ENCODE measurements at regions not wholly inside any gene's neighbourhood (a gene's known extent, or its start where the extent isn't known, plus 50 kb on each side); places are given as distances from the start of the nearest gene placed in this dataset.

DNA sequence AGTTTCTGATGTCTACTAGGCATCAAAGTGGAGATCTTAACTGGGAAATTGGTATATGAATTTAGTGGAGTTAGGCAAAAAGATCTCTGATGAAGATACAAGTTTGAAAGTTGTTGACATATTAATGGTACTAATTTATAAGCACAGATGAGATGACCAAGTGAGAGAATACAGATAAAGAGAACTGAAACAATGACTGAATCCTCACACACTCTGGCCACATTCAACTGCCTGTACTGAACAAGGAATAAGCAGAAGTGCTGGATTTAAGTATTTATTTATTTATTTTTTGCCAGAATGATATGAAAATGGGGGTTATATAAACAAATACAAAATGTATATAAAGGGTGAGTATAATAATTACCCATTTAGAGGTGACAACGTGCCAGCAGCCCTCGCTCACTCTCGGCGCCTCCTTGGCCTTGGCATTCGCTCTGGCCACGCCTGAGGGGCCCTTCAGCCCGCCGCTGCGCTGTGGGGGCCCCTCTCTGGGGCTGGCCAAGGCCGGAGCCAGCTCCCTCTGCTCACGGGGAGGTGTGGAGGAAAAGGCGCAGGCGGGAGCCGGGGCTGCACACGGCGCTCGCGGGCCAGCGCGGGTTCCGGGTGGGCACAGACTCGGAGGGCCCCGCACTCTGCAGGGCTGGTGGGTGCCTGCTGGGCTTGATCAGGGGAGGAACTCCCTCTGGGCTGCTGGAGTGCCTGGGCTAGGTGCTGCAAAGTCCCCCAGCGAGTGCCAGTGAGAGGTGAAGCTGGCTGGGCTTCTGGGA, 1363.9 kb upstream of the CRIM1 start:
- TF ChIP-seq, protein P1, sequence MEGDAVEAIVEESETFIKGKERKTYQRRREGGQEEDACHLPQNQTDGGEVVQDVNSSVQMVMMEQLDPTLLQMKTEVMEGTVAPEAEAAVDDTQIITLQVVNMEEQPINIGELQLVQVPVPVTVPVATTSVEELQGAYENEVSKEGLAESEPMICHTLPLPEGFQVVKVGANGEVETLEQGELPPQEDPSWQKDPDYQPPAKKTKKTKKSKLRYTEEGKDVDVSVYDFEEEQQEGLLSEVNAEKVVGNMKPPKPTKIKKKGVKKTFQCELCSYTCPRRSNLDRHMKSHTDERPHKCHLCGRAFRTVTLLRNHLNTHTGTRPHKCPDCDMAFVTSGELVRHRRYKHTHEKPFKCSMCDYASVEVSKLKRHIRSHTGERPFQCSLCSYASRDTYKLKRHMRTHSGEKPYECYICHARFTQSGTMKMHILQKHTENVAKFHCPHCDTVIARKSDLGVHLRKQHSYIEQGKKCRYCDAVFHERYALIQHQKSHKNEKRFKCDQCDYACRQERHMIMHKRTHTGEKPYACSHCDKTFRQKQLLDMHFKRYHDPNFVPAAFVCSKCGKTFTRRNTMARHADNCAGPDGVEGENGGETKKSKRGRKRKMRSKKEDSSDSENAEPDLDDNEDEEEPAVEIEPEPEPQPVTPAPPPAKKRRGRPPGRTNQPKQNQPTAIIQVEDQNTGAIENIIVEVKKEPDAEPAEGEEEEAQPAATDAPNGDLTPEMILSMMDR (IDR thresholded peaks at IDR 0.05), result no peak
- TF ChIP-seq POLR2A (IDR thresholded peaks at IDR 0.05), result no peak

Data from tibial nerve (tissue), 3 donors.